Neuronal stem cell (in vitro differentiated cells): ENCODE measurements at regions not wholly inside any gene's neighbourhood (a gene's known extent, or its start where the extent isn't known, plus 50 kb on each side); places are given as distances from the start of the nearest gene placed in this dataset.

Experiments used
- DNase-seq: peaks from one replicate; pipeline ENCODE4 v3.0.0-alpha.2; 2013; ENCODE audit warnings: low spot score
- H2AFZ ChIP-seq: one replicate; pipeline ENCODE4 v1.6.1; 2013; ENCODE audit warnings: mild to moderate bottlenecking, low read length, inconsistent platforms
- H2AK5ac ChIP-seq: 2 replicates; pipeline ENCODE4 v1.6.1; 2013; ENCODE audit warnings: low read depth, mild to moderate bottlenecking, inconsistent platforms, low read length, moderate library complexity, mixed read lengths
- H2BK120ac ChIP-seq: 2 replicates; pipeline ENCODE4 v1.6.1; 2013; ENCODE audit warnings: low read depth, mild to moderate bottlenecking, inconsistent platforms, low read length, moderate library complexity, mixed read lengths
- H2BK12ac ChIP-seq: one replicate; pipeline ENCODE4 v1.6.1; 2013; ENCODE audit warnings: low read length, inconsistent platforms
- H2BK15ac ChIP-seq: 2 replicates; pipeline ENCODE4 v1.6.1; 2013; ENCODE audit warnings: mild to moderate bottlenecking, low read length, inconsistent platforms, mixed read lengths
- H2BK5ac ChIP-seq: one replicate; pipeline ENCODE4 v1.6.1; 2013; ENCODE audit warnings: inconsistent platforms, mild to moderate bottlenecking, low read length, moderate library complexity
- H3K14ac ChIP-seq: one replicate; pipeline ENCODE4 v1.6.1; 2013; ENCODE audit warnings: low read length, inconsistent platforms
- H3K18ac ChIP-seq: 2 replicates; pipeline ENCODE4 v1.6.1; 2013; ENCODE audit warnings: low read length, inconsistent platforms
- H3K23ac ChIP-seq: 2 replicates; pipeline ENCODE4 v1.6.1; 2013; ENCODE audit warnings: low read depth, mild to moderate bottlenecking, mixed read lengths, low read length, inconsistent platforms; ENCODE audit not compliant: poor library complexity
- H3K27ac ChIP-seq: replicated peaks from 3 replicates; pipeline ENCODE4 v1.5.1; 2013; ENCODE audit warnings: low read length, inconsistent platforms
- H3K27me3 ChIP-seq, 3 experiments: 2 replicates each; pipeline ENCODE4 v1.6.1; 2013; ENCODE audit warnings: low read length in 3 of 3, mild to moderate bottlenecking in 2 of 3, inconsistent platforms in 1 of 3, low read depth in 1 of 3, mixed read lengths in 1 of 3, moderate library complexity in 1 of 3; ENCODE audit not compliant: control insufficient read depth in 3 of 3, insufficient read depth in 3 of 3
- H3K36me3 ChIP-seq, 2 donors: replicated peaks in 1 of 2; 2 replicates each; pipeline ENCODE4 v1.6.1; 2013; ENCODE audit warnings: low read length in 2 of 2; ENCODE audit not compliant: control insufficient read depth in 2 of 2, insufficient read depth in 2 of 2
- H3K4ac ChIP-seq: 2 replicates; pipeline ENCODE4 v1.6.1; 2013; ENCODE audit warnings: inconsistent platforms, mild to moderate bottlenecking, low read length, moderate library complexity
- H3K4me1 ChIP-seq, 2 donors: 1 replicate in 1 of 2; 2 replicates in 1 of 2; pipeline ENCODE4 v1.6.1; 2013; ENCODE audit warnings: low read length in 2 of 2, low read depth in 1 of 2; ENCODE audit not compliant: control insufficient read depth in 2 of 2, insufficient read depth in 1 of 2
- H3K4me2 ChIP-seq: one replicate; pipeline ENCODE4 v1.6.1; 2013; ENCODE audit warnings: mild to moderate bottlenecking, low read length, inconsistent platforms; ENCODE audit not compliant: insufficient read depth, poor library complexity, severe bottlenecking
- H3K4me3 ChIP-seq, 2 donors: 2 replicates each; pipeline ENCODE4 v1.5.1; 2013; ENCODE audit warnings: low read length in 2 of 2, mild to moderate bottlenecking in 2 of 2, inconsistent platforms in 1 of 2, moderate library complexity in 1 of 2
- H3K79me1 ChIP-seq: one replicate; pipeline ENCODE4 v1.6.1; 2013; ENCODE audit warnings: low read depth, mild to moderate bottlenecking, inconsistent platforms, low read length, moderate library complexity
- H3K9ac ChIP-seq: one replicate; pipeline ENCODE4 v1.6.1; 2013; ENCODE audit warnings: mild to moderate bottlenecking, low read depth, low read length, inconsistent platforms; ENCODE audit not compliant: poor library complexity
- H3K9me3 ChIP-seq, 2 donors: replicated peaks in 1 of 2; 2 replicates each; pipeline versions ENCODE3 to v1.6.1; 2013; ENCODE audit warnings: low read length in 2 of 2, mild to moderate bottlenecking in 2 of 2, inconsistent platforms in 1 of 2, low read depth in 1 of 2, mixed read lengths in 1 of 2, moderate library complexity in 1 of 2; ENCODE audit not compliant: control insufficient read depth in 2 of 2, insufficient read depth in 1 of 2
- H4K8ac ChIP-seq: one replicate; pipeline ENCODE4 v1.6.1; 2013; ENCODE audit warnings: low read depth, mild to moderate bottlenecking, inconsistent platforms, low read length, moderate library complexity
- H4K91ac ChIP-seq: one replicate; pipeline ENCODE4 v1.6.1; 2013; ENCODE audit warnings: low read length, low read depth, mild to moderate bottlenecking, inconsistent platforms; ENCODE audit not compliant: poor library complexity
- WGBS, 2 donors: extraction: QIAGEN DNeasy Blood & Tissue Kit; methylation state at CpG; one replicate each; pipeline ENCODE4 v1.1.7; 2013; ENCODE audit warnings: missing lambda C conversion rate in 2 of 2, mixed read lengths in 1 of 2; ENCODE audit not compliant: insufficient read length in 2 of 2, insufficient replicate concordance in 1 of 2; ENCODE audit errors: extremely low coverage in 2 of 2; 5-methylcytosine and 5-hydroxymethylcytosine counted together

DNA sequence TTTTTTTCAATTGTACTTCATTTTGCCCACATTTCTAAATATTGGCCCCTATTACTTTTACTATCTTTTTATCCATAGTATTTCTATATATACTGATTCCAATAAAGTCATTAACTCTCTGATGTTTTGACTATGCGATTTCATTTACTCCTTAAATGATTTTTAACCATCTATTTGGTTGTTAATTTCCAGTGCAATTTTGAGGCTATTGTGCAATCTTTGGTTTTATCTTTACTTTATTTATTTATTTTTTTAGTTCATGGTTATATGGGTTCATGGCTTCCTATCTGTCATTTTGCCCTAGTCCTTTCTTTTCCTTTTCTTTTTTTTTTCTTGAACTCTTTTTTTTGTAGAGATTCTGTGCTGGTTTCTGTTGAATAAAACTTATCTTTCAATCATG lies 1408.0 kb upstream of the GBE1 start:
- Histone ChIP-seq H4K91ac (no peak overlapping the region), H3K4me3 (no peak overlapping the region), H3K18ac (no peak overlapping the region), H3K79me1 (no peaks in the 10 kb centered on the region), H3K4me2 (no peak overlapping the region), H2AK5ac (no peak overlapping the region), H3K9ac (no peak overlapping the region), H3K27ac (no peak overlapping the region), H3K4ac (no peak overlapping the region), H3K23ac (no peak overlapping the region), H3K14ac (no peak overlapping the region), H2BK15ac (no peak overlapping the region), H3K9me3 (no peaks in the 10 kb centered on the region), H2BK5ac (no peak overlapping the region), H4K8ac (no peak overlapping the region), H2BK12ac (no peak overlapping the region), H3K36me3 (no peaks in the 10 kb centered on the region), H3K4me1 (no peaks in the 10 kb centered on the region), H2AFZ (no peak overlapping the region), H2BK120ac (no peak overlapping the region), H3K27me3 (no peaks in the 10 kb centered on the region)
- WGBS, 2 donors: no CpG with 5 or more reads among the region's 1 CpG
- DNase-seq: no peak

GRCh38 chr3:83150896-83151295 lies 1389.5 kb upstream of the GBE1 start:
- H2BK5ac ChIP-seq: no peak overlapping the region
- no peaks in the 10 kb centered on the region for H3K9me3 ChIP-seq
- no peak for DNase-seq
- no peaks in the 10 kb centered on the region for H3K79me1 ChIP-seq
- no peak overlapping the region for H2BK120ac ChIP-seq
- no peak overlapping the region for H3K9ac ChIP-seq
- H2AFZ ChIP-seq: no peak overlapping the region
- WGBS, 2 donors: no CpG with 5 or more reads among the region's 2 CpGs
- H3K23ac ChIP-seq: no peak overlapping the region
- no peak overlapping the region for H4K91ac ChIP-seq
- no peaks in the 10 kb centered on the region for H3K27me3 ChIP-seq
- H4K8ac ChIP-seq: no peak overlapping the region
- H2BK12ac ChIP-seq: no peak overlapping the region
- H3K4me1 ChIP-seq: no peaks in the 10 kb centered on the region
- no peaks in the 10 kb centered on the region for H3K36me3 ChIP-seq
- H2AK5ac ChIP-seq: no peak overlapping the region
- no peak overlapping the region for H3K27ac ChIP-seq
- no peak overlapping the region for H2BK15ac ChIP-seq
- no peak overlapping the region for H3K4me2 ChIP-seq
- H3K14ac ChIP-seq: no peak overlapping the region
- H3K18ac ChIP-seq: no peak overlapping the region
- H3K4ac ChIP-seq: no peak overlapping the region
- no peak overlapping the region for H3K4me3 ChIP-seq

GRCh38 chr3:83140983-83141382 lies 1379.5 kb upstream of the GBE1 start:
- WGBS, 2 donors: no CpG with 5 or more reads among the region's 2 CpGs
- no peak overlapping the region for H2BK12ac ChIP-seq
- H2BK120ac ChIP-seq: no peak overlapping the region
- H3K36me3 ChIP-seq: no peaks in the 10 kb centered on the region
- no peaks in the 10 kb centered on the region for H3K27me3 ChIP-seq
- no peak overlapping the region for H3K9ac ChIP-seq
- no peak overlapping the region for H3K4me2 ChIP-seq
- no peak overlapping the region for H2AFZ ChIP-seq
- H3K4ac ChIP-seq: no peak overlapping the region
- H2BK5ac ChIP-seq: no peak overlapping the region
- no peak overlapping the region for H3K27ac ChIP-seq
- H3K4me1 ChIP-seq: no peaks in the 10 kb centered on the region
- no peak overlapping the region for H4K91ac ChIP-seq
- H2BK15ac ChIP-seq: no peak overlapping the region
- no peak overlapping the region for H3K18ac ChIP-seq
- no peaks in the 10 kb centered on the region for H3K9me3 ChIP-seq
- no peak overlapping the region for H3K14ac ChIP-seq
- no peak overlapping the region for H3K23ac ChIP-seq
- DNase-seq: no peak
- H3K79me1 ChIP-seq: no peaks in the 10 kb centered on the region
- H4K8ac ChIP-seq: no peak overlapping the region
- H3K4me3 ChIP-seq: no peak overlapping the region
- no peak overlapping the region for H2AK5ac ChIP-seq

DNA sequence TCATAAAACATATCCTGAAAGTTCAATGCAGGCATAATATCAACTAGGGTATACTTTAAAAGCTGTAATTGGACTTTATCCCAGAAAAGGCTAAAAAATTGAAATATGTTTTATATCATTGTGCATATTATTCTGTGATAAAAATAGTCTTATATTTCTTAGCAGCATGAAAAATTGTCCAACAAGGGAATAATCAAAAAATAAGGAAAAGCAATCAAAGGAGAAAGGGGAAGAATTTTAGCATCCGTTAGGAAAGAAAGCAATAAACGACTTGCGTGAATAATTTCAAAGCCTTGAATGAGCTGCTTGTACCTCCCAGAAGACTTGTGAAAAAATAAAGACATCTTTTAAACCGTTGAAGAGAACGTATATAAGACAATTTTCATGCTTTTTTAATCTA lies 1369.8 kb upstream of the GBE1 start:
- Histone ChIP-seq H4K91ac (no peak overlapping the region), H3K27me3 (no peaks in the 10 kb centered on the region), H2AFZ (no peak overlapping the region), H3K4me1 (no peaks in the 10 kb centered on the region), H4K8ac (no peak overlapping the region), H3K27ac (no peak overlapping the region), H3K36me3 (no peaks in the 10 kb centered on the region), H2BK5ac (no peak overlapping the region), H2BK120ac (no peak overlapping the region), H3K79me1 (no peaks in the 10 kb centered on the region), H3K4me3 (no peak overlapping the region), H3K9ac (no peak overlapping the region), H3K9me3 (no peaks in the 10 kb centered on the region), H3K4me2 (no peak overlapping the region), H3K14ac (no peak overlapping the region), H2AK5ac (no peak overlapping the region), H3K4ac (no peak overlapping the region), H2BK15ac (no peak overlapping the region), H3K23ac (no peak overlapping the region), H3K18ac (no peak overlapping the region), H2BK12ac (no peak overlapping the region)
- no peak for DNase-seq
- no CpG with 5 or more reads among the region's 5 CpGs for WGBS, 2 donors
